Esophagus squamous epithelium (tissue), 4 donors: ENCODE measurements at regions not wholly inside any gene's neighbourhood (a gene's known extent, or its start where the extent isn't known, plus 50 kb on each side); places are given as distances from the start of the nearest gene placed in this dataset.

Source experiments
- CTCF ChIP-seq, 6 experiments: fragments of 450-650 bp in 4 of 6; fragments of 200-600 bp in 2 of 6; sonication (generic) in 2 of 6; IDR thresholded peaks; one replicate each; pipeline ENCODE4 v1.5.1; 2016 to 2019; ENCODE audit warnings: antibody characterized with exemption in 6 of 6, mild to moderate bottlenecking in 4 of 6, moderate library complexity in 4 of 6
- POLR2A ChIP-seq, 4 donors: fragments of 450-650 bp; IDR thresholded peaks; one replicate each; pipeline ENCODE4 v1.6.1; 2017; ENCODE audit warnings: antibody characterized with exemption in 4 of 4, mild to moderate bottlenecking in 4 of 4, moderate library complexity in 3 of 4

GRCh38 chr20:57040924-57041323, 225.5 kb downstream of the BMP7 start:
- no peak for TF ChIP-seq CTCF (IDR thresholded peaks at IDR 0.05)
- TF ChIP-seq POLR2A (IDR thresholded peaks at IDR 0.05) = no peak
